ACC112 (cell line): ENCODE measurements at regions not wholly inside any gene's neighbourhood (a gene's known extent, or its start where the extent isn't known, plus 50 kb on each side); places are given as distances from the start of the nearest gene placed in this dataset.
"Not testable (repeated sequence)": the region's sequence is repeated elsewhere in the genome, so short reads cannot be mapped to it uniquely, and the experiment has no call there.

Experiments
- H2AFZ ChIP-seq: fragments of 200-600 bp; sonication (generic); one replicate; pipeline ENCODE4 v1.6.0; 2017; ENCODE audit warnings: antibody characterized with exemption, low read length; ENCODE audit not compliant: unreplicated experiment
- H3K27ac ChIP-seq: fragments of 200-600 bp; sonication (generic); 2 replicates; pipeline ENCODE4 v1.5.1; 2014; ENCODE audit warnings: low read depth, mild to moderate bottlenecking, antibody characterized with exemption, low read length, moderate library complexity
- H3K27me3 ChIP-seq: fragments of 200-600 bp; sonication (generic); 2 replicates; pipeline ENCODE4 v1.6.1; 2014; ENCODE audit warnings: mild to moderate bottlenecking, antibody characterized with exemption, low read length, moderate library complexity, mixed read lengths; ENCODE audit not compliant: insufficient read depth
- H3K36me3 ChIP-seq: fragments of 200-600 bp; sonication (generic); 2 replicates; pipeline ENCODE4 v1.6.1; 2016; ENCODE audit warnings: mild to moderate bottlenecking, antibody characterized with exemption, low read length, moderate library complexity, mixed read lengths; ENCODE audit not compliant: insufficient read depth
- H3K4me1 ChIP-seq: fragments of 200-600 bp; sonication (generic); one replicate; pipeline ENCODE4 v1.6.1; 2016; ENCODE audit warnings: low read length, mixed read lengths; ENCODE audit not compliant: insufficient read depth, unreplicated experiment, control insufficient read depth
- H3K4me3 ChIP-seq: fragments of 200-600 bp; sonication (generic); 2 replicates; pipeline ENCODE4 v1.5.1; 2014; ENCODE audit warnings: mild to moderate bottlenecking, low read depth, low read length
- H3K79me2 ChIP-seq: fragments of 200-600 bp; sonication (generic); one replicate; pipeline ENCODE4 v1.6.0; 2016; ENCODE audit warnings: low read length; ENCODE audit not compliant: control insufficient read depth, unreplicated experiment, insufficient read depth

DNA sequence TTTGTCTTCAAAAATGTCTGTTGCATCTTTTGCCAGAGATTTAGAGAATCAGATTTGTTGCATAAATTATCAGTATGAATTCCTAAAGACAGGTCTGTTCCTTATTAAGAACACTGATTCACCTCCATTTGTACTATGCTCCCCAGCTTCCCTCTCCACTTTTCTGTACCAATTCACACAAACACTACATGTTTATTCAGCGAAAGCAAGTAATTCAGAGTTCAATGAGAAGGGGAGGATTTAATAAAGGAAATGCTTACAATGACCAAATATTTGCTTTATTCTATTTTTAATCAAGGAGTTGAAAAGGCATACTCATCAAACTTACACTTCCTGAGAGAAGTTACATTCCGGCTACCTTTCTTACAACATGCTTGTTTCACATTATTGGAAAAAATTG is 135.5 kb downstream of the NBPF8 start:
- not testable (repeated sequence) for H3K4me3 ChIP-seq, H2AFZ ChIP-seq, H3K27me3 ChIP-seq, H3K4me1 ChIP-seq, H3K27ac ChIP-seq, H3K36me3 ChIP-seq
- H3K79me2 ChIP-seq: peaks cover 16% of the 10 kb centered on the region

DNA sequence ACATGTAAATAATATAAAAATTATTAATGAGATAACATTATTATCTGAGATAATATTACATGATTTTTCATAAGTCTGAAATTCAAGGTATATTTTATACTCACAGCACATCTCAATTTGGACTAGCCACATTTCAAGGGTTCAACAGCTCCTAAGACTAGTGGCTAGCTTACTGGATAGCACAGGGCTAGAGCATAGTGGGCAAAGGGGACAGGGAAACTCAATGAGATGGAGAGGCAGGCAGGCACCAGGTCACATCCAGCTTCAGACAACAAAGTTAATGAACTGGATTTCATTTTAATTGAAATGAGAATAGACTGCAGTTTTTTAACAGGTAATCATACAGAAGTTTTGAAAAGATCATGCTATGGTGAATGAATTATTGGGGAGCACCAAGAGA is 137.4 kb downstream of the NBPF8 start:
- H3K4me1 ChIP-seq, H3K36me3 ChIP-seq, H2AFZ ChIP-seq, H3K27ac ChIP-seq, H3K27me3 ChIP-seq: not testable (repeated sequence)
- peaks cover 30% of the 10 kb centered on the region for H3K79me2 ChIP-seq
- peak overlapping the region; percentile 29; the same call in 1 of the 2 replicates for H3K4me3 ChIP-seq

DNA sequence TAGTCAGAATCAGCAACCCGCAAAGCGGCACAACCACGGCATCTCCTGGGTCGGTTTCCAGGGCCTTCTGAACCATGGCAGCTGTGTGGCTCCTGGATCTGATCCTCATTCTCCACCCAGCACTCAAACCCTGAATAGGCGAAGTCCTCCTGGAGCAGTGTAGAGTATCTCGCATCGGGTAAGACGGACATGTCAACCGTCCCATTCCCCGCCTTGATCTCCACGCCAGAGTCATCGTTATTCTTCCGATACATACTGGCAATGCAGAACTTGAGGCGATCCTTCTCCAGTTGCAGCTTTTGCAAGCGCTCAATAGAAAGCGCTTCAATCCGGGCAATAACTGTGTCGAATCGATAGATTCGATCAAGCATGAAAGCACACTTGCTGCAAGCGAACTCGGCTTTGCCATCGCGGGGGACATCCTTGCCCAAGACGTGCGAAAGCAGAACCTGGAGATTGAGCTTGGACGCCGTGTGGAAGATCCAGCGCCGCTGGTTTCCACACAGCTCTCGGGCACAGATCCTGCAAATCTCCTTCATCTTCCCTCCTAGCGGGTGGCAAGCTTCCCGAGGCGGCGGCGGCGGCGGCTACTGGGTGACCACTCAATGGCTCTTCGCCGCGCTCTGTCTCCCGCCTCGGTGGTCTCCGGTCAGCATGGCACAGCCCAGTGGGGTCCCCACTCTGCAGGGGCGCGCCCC is 142.9 kb downstream of the NBPF8 start:
- peaks cover 21% of the 10 kb centered on the region for H3K79me2 ChIP-seq
- not testable (repeated sequence) for H3K36me3 ChIP-seq, H3K27ac ChIP-seq, H2AFZ ChIP-seq, H3K27me3 ChIP-seq, H3K4me1 ChIP-seq
- H3K4me3 ChIP-seq: peak overlapping the region; percentile 82

DNA sequence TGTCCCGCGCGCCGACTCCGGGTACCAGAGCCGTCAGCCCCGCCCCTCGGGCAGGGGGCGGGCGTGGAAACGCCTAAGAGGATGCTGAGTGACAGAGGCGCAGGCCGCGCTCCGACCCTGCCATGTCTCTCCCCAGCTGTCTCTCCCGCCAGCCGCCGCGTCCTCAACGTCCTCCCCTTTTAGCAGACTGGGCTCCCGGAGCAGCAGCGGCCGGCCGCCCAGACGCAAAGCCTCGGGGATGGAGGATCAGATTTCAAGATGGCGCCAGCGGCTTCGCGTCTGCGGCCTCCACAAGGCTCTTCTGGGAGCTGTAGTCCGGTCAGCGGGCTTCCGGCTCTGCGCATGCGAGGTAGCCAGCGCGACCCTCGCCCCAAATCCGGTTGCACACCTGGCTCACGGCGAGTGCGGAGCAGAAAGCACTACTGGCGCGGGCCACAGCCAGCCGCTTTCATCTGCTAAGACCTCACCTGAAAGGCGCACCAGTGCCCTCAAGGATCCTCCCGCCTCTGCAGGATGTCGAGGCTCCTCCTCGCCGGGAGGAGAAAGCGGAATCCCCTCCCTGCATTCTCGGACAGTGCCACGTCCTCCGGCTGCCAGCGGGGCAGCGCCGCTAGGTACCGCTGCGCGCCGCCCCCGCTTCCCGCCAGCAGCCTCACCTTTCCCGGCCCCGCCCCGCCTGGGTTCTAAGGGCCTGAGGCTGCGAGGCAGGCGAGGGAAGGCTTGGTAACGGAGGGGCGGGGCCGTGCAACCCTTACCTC is 143.6 kb downstream of the NBPF8 start:
- Histone ChIP-seq H3K79me2 (peaks cover 21% of the 10 kb centered on the region), H3K4me3 (peak overlapping the region; percentile 75)
- not testable (repeated sequence) for H3K4me1 ChIP-seq, H3K36me3 ChIP-seq, H2AFZ ChIP-seq, H3K27ac ChIP-seq, H3K27me3 ChIP-seq

DNA sequence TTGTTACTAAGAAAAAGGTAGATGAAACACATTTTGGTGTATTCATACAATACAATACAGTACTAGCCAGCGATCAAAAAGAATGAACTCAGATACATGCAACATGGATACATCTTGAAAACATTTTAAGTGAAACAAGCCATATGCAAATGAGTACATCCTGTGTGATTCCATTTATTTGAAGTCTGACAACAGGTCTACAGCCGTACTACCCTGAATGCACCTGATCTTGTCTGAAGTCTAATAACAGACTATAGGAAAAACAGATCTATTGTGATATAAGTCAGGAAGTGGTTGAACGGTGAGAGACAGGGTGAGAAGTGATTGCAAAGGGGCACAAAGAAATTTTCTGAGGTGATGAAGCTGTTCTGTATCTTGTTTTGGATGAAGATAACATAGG is 146.9 kb downstream of the NBPF8 start:
- H3K4me1 ChIP-seq, H3K27me3 ChIP-seq, H3K4me3 ChIP-seq, H3K79me2 ChIP-seq, H3K27ac ChIP-seq, H3K36me3 ChIP-seq, H2AFZ ChIP-seq: not testable (repeated sequence)

DNA sequence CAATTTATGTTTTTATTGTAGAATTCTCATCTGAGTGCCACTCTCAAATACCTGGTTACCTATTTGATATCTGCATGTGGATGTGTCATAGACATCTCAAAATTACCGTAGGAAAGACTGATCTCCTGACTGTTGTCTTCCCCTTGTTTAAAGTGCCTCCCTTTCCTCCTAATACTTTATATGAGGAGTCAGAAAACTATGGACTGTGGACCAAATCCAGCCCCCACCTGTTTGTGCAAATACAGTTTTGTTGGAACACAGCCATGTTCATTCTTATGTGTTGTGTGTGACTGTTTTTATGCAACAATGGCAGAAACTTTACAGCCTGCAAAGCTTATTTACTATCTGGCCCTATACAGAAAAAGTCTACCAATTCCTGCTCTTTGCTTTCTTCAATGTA is 150.6 kb downstream of the NBPF8 start:
- not testable (repeated sequence) for H2AFZ ChIP-seq, H3K4me1 ChIP-seq, H3K36me3 ChIP-seq, H3K27me3 ChIP-seq, H3K4me3 ChIP-seq, H3K27ac ChIP-seq, H3K79me2 ChIP-seq

DNA sequence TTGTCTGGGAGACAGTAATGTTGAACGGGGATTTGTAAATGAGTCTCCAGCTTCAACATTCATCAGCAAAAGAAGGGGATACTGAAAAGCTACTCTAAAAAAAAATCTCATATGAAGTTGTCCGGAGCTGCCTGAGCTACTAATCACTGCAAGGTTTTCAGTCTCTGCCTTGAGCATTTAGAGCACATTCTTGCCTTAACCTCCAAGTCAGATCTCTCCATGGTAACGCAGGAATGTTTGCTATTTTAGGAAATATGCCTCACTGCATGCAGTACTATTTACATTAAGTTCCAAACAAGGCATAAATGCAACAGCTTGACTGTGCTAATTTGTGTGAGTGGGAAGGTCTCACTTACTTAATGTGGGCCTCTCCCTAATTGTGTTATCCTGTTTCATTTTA is 152.8 kb downstream of the NBPF8 start:
- H2AFZ ChIP-seq, H3K4me1 ChIP-seq, H3K4me3 ChIP-seq, H3K36me3 ChIP-seq, H3K27me3 ChIP-seq, H3K27ac ChIP-seq, H3K79me2 ChIP-seq: not testable (repeated sequence)

DNA sequence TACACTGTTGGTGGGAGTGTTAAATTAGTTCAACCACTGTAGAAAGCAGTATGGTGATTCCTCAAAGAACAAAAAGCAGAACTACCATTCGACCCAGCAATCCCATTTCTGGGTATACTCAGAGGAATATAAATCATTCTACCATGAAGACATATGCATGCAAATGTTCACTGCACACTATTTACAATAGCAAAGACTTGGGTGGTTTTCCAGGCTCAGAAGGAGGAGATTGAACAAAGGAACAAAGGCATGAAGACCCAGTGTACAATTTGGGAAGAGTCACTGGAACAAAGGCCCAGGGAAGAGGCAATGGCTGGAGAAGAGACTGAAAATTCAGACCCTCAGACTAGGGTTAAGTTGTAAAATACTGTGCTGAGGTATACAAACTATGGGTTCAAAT is 148.5 kb upstream of the NBPF26 start:
- H3K27me3 ChIP-seq, H3K4me3 ChIP-seq, H3K27ac ChIP-seq, H3K36me3 ChIP-seq, H3K79me2 ChIP-seq, H2AFZ ChIP-seq, H3K4me1 ChIP-seq: not testable (repeated sequence)

DNA sequence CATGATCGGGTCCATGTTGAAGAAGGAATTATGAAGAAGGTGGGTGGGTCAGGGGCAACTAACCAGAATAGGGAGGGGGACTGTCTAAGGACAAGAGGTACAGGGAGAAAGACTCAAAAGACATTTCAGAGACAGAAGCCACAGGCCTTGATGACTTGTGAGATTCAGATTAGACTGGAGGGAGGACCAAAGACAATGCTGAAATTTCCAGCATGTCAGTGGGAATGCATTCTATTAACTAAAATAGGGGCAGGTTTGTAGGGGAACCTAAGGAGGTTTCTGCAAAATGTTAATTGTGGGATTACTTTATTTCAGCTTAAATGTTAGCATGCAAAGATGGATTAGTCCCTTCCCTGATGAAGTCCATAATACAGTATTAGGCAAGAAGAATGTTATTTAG is 141.6 kb upstream of the NBPF26 start:
- not testable (repeated sequence) for H3K36me3 ChIP-seq, H2AFZ ChIP-seq, H3K27me3 ChIP-seq, H3K4me1 ChIP-seq, H3K79me2 ChIP-seq, H3K27ac ChIP-seq, H3K4me3 ChIP-seq

DNA sequence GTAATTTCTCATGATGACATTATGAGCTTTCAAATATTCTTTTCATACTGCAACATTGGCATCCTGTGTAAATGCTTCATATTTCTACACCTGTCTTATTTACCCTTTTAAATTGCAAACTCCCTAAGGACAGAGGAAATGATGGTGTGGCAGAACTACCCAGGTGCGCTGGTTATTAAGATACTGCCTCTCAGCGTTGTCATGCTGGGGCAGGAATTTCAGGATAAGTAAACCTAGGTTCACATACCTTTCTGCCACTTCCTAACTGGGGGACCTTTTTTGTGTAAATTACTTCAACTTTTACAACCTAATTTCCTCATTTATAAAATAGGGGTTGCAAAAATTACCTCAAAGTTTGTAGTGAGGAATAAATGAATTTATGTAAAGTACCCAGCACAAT is 137.7 kb upstream of the NBPF26 start:
- H3K4me3 ChIP-seq, H3K27ac ChIP-seq, H3K79me2 ChIP-seq, H3K4me1 ChIP-seq, H3K36me3 ChIP-seq, H2AFZ ChIP-seq, H3K27me3 ChIP-seq: not testable (repeated sequence)

DNA sequence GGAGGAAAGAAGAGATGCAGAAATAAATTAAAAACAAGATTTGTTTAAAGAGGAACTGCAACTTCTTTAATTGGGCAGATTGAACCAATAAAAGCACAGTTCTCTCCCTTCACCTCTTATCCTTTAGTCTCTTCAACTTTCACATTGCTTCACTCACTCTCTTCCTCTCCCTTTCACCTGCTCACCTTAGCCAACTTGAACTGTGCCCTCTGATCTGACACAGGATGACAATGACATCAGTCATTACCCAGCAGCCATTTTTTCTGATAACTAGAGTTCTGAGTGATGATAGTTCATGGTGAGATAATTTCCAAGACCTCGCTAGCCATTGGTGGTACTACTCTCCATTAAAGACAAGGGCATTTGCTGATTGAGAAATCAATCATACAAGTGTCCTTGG is 134.9 kb upstream of the NBPF26 start:
- H3K4me1 ChIP-seq, H3K79me2 ChIP-seq, H3K36me3 ChIP-seq, H3K27ac ChIP-seq, H3K27me3 ChIP-seq, H2AFZ ChIP-seq, H3K4me3 ChIP-seq: not testable (repeated sequence)
